Transverse colon (tissue), 4 donors: ENCODE measurements at regions not wholly inside any gene's neighbourhood (a gene's known extent, or its start where the extent isn't known, plus 50 kb on each side); places are given as distances from the start of the nearest gene placed in this dataset.

Source experiments
- CTCF ChIP-seq, 5 experiments: fragments of 200-600 bp in 3 of 5; fragments of 450-650 bp in 2 of 5; sonication (generic) in 3 of 5; IDR thresholded peaks; 1 replicate in 2 of 5; 2 replicates in 3 of 5; pipeline ENCODE4 v1.5.1; 2016 to 2017; ENCODE audit warnings: antibody characterized with exemption in 5 of 5, inconsistent platforms in 3 of 5, mild to moderate bottlenecking in 2 of 5, moderate library complexity in 1 of 5
- POLR2AphosphoS5 ChIP-seq, 3 donors: sonication (generic); formaldehyde crosslinking; IDR thresholded peaks; one replicate each; pipeline ENCODE4 v1.6.1; 2016; ENCODE audit warnings: antibody characterized with exemption in 3 of 3

- TF ChIP-seq CTCF (IDR thresholded peaks at IDR 0.05), result no peak
- no peak for TF ChIP-seq POLR2AphosphoS5 (IDR thresholded peaks at IDR 0.05)
Observed at GRCh38 chr6:19472153-19472552, 365.0 kb upstream of the ID4 start.
